ENCODE measurements at regions not wholly inside any gene's neighbourhood (a gene's known extent, or its start where the extent isn't known, plus 50 kb on each side); places are given as distances from the start of the nearest gene placed in this dataset.
"Not testable (repeated sequence)": the region's sequence is repeated elsewhere in the genome, so short reads cannot be mapped to it uniquely, and the experiment has no call there.

DNA sequence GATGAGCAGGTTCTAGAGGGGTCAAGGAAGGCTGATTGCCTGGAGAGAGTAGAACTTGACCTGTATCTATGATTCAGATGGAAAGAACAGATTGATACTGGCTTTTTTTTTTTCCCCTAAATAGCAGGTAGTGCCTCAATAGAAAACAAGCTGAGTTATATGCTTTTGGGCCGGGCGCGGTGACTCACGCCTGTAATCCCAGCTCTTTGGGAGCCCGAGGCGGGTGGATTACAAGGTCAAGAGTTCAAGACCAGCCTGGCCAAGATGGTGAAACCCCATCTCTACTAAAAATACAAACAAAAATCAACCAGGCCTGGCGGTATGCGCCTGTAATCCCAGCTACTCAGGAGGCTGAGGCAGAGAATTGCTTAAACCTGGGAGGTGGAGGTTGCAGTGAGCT is 186.1 kb downstream of the CEP135 start:
- not testable (repeated sequence) for H4K8ac ChIP-seq (ENCODE audit: low read depth, low read length); H3K79me2 ChIP-seq (ENCODE audit: control insufficient read depth, insufficient read depth, low read length, poor library complexity); DNase-seq; H4K12ac ChIP-seq (ENCODE audit: low read depth, low read length); H3K14ac ChIP-seq (ENCODE audit: low read length); H3K4ac ChIP-seq (ENCODE audit: low read depth, low read length); H3K9ac ChIP-seq (ENCODE audit: low read length); H2AFZ ChIP-seq (ENCODE audit: insufficient read depth, low read length, poor library complexity); H2BK120ac ChIP-seq (ENCODE audit: insufficient read depth, low read length, poor library complexity); H3K4me1 ChIP-seq (ENCODE audit: control insufficient read depth in 1 of 2, insufficient read depth in 2 of 2, low read length in 2 of 2); H3K36me3 ChIP-seq (ENCODE audit: control insufficient read depth in 1 of 2, insufficient read depth in 2 of 2, low read length in 2 of 2); H3K27me3 ChIP-seq (ENCODE audit: insufficient read depth, low read length); H3K4me3 ChIP-seq (ENCODE audit: low read depth, low read length); H3K79me1 ChIP-seq (ENCODE audit: low read length); H4K91ac ChIP-seq (ENCODE audit: low read depth, low read length); H3K9me3 ChIP-seq (ENCODE audit: insufficient read depth, low read depth, low read length); H3K23ac ChIP-seq (ENCODE audit: low read length); H2AK5ac ChIP-seq (ENCODE audit: low read length); H2BK5ac ChIP-seq (ENCODE audit: low read depth, low read length, poor library complexity); H2BK12ac ChIP-seq (ENCODE audit: low read length); H3K4me2 ChIP-seq (ENCODE audit: low read length); H3K18ac ChIP-seq (ENCODE audit: low read length)
- no CpG with 5 or more reads among the region's 8 CpGs for WGBS (ENCODE audit: extremely low coverage, insufficient coverage, insufficient read length)
- H3K27ac ChIP-seq (ENCODE audit: low read depth, low read length), result peak overlapping the region; percentile 14

- Histone ChIP-seq H4K8ac (ENCODE audit: low read depth, low read length) (no peak overlapping the region), H4K12ac (ENCODE audit: low read depth, low read length) (no peak overlapping the region), H2AFZ (ENCODE audit: insufficient read depth, low read length, poor library complexity) (no peak overlapping the region), H2BK12ac (ENCODE audit: low read length) (no peak overlapping the region), H3K36me3 (ENCODE audit: control insufficient read depth in 1 of 2, insufficient read depth in 2 of 2, low read length in 2 of 2) (no peaks in the 10 kb centered on the region), H3K79me1 (ENCODE audit: low read length) (no peaks in the 10 kb centered on the region), H2BK5ac (ENCODE audit: low read depth, low read length, poor library complexity) (no peak overlapping the region), H3K4ac (ENCODE audit: low read depth, low read length) (no peak overlapping the region), H3K9me3 (ENCODE audit: insufficient read depth, low read depth, low read length) (no peaks in the 10 kb centered on the region), H3K4me1 (ENCODE audit: control insufficient read depth in 1 of 2, insufficient read depth in 2 of 2, low read length in 2 of 2) (peaks cover 0 to 7% of the 10 kb centered on the region in 2 experiments), H3K23ac (ENCODE audit: low read length) (no peak overlapping the region), H2BK120ac (ENCODE audit: insufficient read depth, low read length, poor library complexity) (no peak overlapping the region), H3K27me3 (ENCODE audit: insufficient read depth, low read length) (no peaks in the 10 kb centered on the region), H3K27ac (ENCODE audit: low read depth, low read length) (no peak overlapping the region), H3K4me2 (ENCODE audit: low read length) (no peak overlapping the region), H3K14ac (ENCODE audit: low read length) (no peak overlapping the region), H3K79me2 (ENCODE audit: control insufficient read depth, insufficient read depth, low read length, poor library complexity) (no peaks in the 10 kb centered on the region), H2AK5ac (ENCODE audit: low read length) (no peak overlapping the region), H3K9ac (ENCODE audit: low read length) (no peak overlapping the region), H3K18ac (ENCODE audit: low read length) (no peak overlapping the region), H3K4me3 (ENCODE audit: low read depth, low read length) (no peak overlapping the region), H4K91ac (ENCODE audit: low read depth, low read length) (no peak overlapping the region)
- WGBS (ENCODE audit: extremely low coverage, insufficient coverage, insufficient read length), result no CpG with 5 or more reads among the region's 2 CpGs
- no peak for DNase-seq
Observed at GRCh38 chr4:56134266-56134665, 185.5 kb downstream of the CEP135 start.

DNA sequence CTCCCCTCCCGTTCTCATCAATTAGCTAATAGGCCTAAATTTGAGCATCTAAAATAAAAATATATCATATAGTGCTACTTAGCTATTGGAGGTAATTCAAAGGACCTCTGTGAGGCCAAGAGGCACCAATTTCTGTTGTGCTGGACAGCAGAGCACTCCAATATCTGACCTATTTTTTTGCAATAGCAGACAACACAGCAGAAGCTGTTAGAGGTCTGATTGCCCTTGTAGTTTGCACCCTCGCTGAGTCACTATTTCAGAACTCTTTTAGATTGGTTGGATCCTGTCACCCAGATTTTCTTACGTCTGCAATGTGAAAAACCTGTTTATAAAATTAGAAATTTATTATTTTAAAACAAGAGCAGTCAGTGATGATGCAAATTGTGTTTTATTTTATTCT is 184.1 kb downstream of the CEP135 start:
- Histone ChIP-seq H4K12ac (ENCODE audit: low read depth, low read length) (no peak overlapping the region), H3K9me3 (ENCODE audit: insufficient read depth, low read depth, low read length) (no peaks in the 10 kb centered on the region), H2AFZ (ENCODE audit: insufficient read depth, low read length, poor library complexity) (no peak overlapping the region), H3K4me3 (ENCODE audit: low read depth, low read length) (no peak overlapping the region), H3K79me2 (ENCODE audit: control insufficient read depth, insufficient read depth, low read length, poor library complexity) (no peaks in the 10 kb centered on the region), H4K91ac (ENCODE audit: low read depth, low read length) (no peak overlapping the region), H3K18ac (ENCODE audit: low read length) (no peak overlapping the region), H3K79me1 (ENCODE audit: low read length) (no peaks in the 10 kb centered on the region), H2BK5ac (ENCODE audit: low read depth, low read length, poor library complexity) (no peak overlapping the region), H3K4me1 (ENCODE audit: control insufficient read depth in 1 of 2, insufficient read depth in 2 of 2, low read length in 2 of 2) (peaks cover 0 to 7% of the 10 kb centered on the region in 2 experiments), H3K4me2 (ENCODE audit: low read length) (no peak overlapping the region), H2BK120ac (ENCODE audit: insufficient read depth, low read length, poor library complexity) (no peak overlapping the region), H3K4ac (ENCODE audit: low read depth, low read length) (no peak overlapping the region), H3K27me3 (ENCODE audit: insufficient read depth, low read length) (no peaks in the 10 kb centered on the region), H4K8ac (ENCODE audit: low read depth, low read length) (no peak overlapping the region), H3K14ac (ENCODE audit: low read length) (no peak overlapping the region), H2BK12ac (ENCODE audit: low read length) (no peak overlapping the region), H3K27ac (ENCODE audit: low read depth, low read length) (no peak overlapping the region), H3K23ac (ENCODE audit: low read length) (no peak overlapping the region), H3K9ac (ENCODE audit: low read length) (no peak overlapping the region), H3K36me3 (ENCODE audit: control insufficient read depth in 1 of 2, insufficient read depth in 2 of 2, low read length in 2 of 2) (no peaks in the 10 kb centered on the region), H2AK5ac (ENCODE audit: low read length) (no peak overlapping the region)
- no CpG with 5 or more reads among the region's 3 CpGs for WGBS (ENCODE audit: extremely low coverage, insufficient coverage, insufficient read length)
- no peak for DNase-seq

- not testable (repeated sequence) for H3K9me3 ChIP-seq (ENCODE audit: insufficient read depth, low read depth, low read length); H2BK5ac ChIP-seq (ENCODE audit: low read depth, low read length, poor library complexity); H2AFZ ChIP-seq (ENCODE audit: insufficient read depth, low read length, poor library complexity); H3K79me2 ChIP-seq (ENCODE audit: control insufficient read depth, insufficient read depth, low read length, poor library complexity); DNase-seq; H3K14ac ChIP-seq (ENCODE audit: low read length); H4K12ac ChIP-seq (ENCODE audit: low read depth, low read length); H3K4ac ChIP-seq (ENCODE audit: low read depth, low read length); H2BK12ac ChIP-seq (ENCODE audit: low read length); H3K4me2 ChIP-seq (ENCODE audit: low read length); H3K79me1 ChIP-seq (ENCODE audit: low read length); H3K4me3 ChIP-seq (ENCODE audit: low read depth, low read length); H3K4me1 ChIP-seq (ENCODE audit: control insufficient read depth in 1 of 2, insufficient read depth in 2 of 2, low read length in 2 of 2); H3K36me3 ChIP-seq (ENCODE audit: control insufficient read depth in 1 of 2, insufficient read depth in 2 of 2, low read length in 2 of 2); H3K23ac ChIP-seq (ENCODE audit: low read length); H3K18ac ChIP-seq (ENCODE audit: low read length); H2BK120ac ChIP-seq (ENCODE audit: insufficient read depth, low read length, poor library complexity); H4K8ac ChIP-seq (ENCODE audit: low read depth, low read length); H3K27me3 ChIP-seq (ENCODE audit: insufficient read depth, low read length); H2AK5ac ChIP-seq (ENCODE audit: low read length); H4K91ac ChIP-seq (ENCODE audit: low read depth, low read length); H3K27ac ChIP-seq (ENCODE audit: low read depth, low read length); H3K9ac ChIP-seq (ENCODE audit: low read length)
- whole genome bisulfite sequencing (ENCODE audit: extremely low coverage, insufficient coverage, insufficient read length), result no CpG with 5 or more reads among the region's 5 CpGs
Observed at GRCh38 chr4:56132188-56132587, 183.4 kb downstream of the CEP135 start.
